Neuronal stem cell (in vitro differentiated cells): ENCODE measurements at regions not wholly inside any gene's neighbourhood (a gene's known extent, or its start where the extent isn't known, plus 50 kb on each side); places are given as distances from the start of the nearest gene placed in this dataset.

Experiments used
- DNase-seq: peaks from one replicate; pipeline ENCODE4 v3.0.0-alpha.2; 2013; ENCODE audit warnings: low spot score
- H2AFZ ChIP-seq: one replicate; pipeline ENCODE4 v1.6.1; 2013; ENCODE audit warnings: mild to moderate bottlenecking, low read length, inconsistent platforms
- H2AK5ac ChIP-seq: 2 replicates; pipeline ENCODE4 v1.6.1; 2013; ENCODE audit warnings: low read depth, mild to moderate bottlenecking, inconsistent platforms, low read length, moderate library complexity, mixed read lengths
- H2BK120ac ChIP-seq: 2 replicates; pipeline ENCODE4 v1.6.1; 2013; ENCODE audit warnings: low read depth, mild to moderate bottlenecking, inconsistent platforms, low read length, moderate library complexity, mixed read lengths
- H2BK12ac ChIP-seq: one replicate; pipeline ENCODE4 v1.6.1; 2013; ENCODE audit warnings: low read length, inconsistent platforms
- H2BK15ac ChIP-seq: 2 replicates; pipeline ENCODE4 v1.6.1; 2013; ENCODE audit warnings: mild to moderate bottlenecking, low read length, inconsistent platforms, mixed read lengths
- H2BK5ac ChIP-seq: one replicate; pipeline ENCODE4 v1.6.1; 2013; ENCODE audit warnings: inconsistent platforms, mild to moderate bottlenecking, low read length, moderate library complexity
- H3K14ac ChIP-seq: one replicate; pipeline ENCODE4 v1.6.1; 2013; ENCODE audit warnings: low read length, inconsistent platforms
- H3K18ac ChIP-seq: 2 replicates; pipeline ENCODE4 v1.6.1; 2013; ENCODE audit warnings: low read length, inconsistent platforms
- H3K23ac ChIP-seq: 2 replicates; pipeline ENCODE4 v1.6.1; 2013; ENCODE audit warnings: low read depth, mild to moderate bottlenecking, mixed read lengths, low read length, inconsistent platforms; ENCODE audit not compliant: poor library complexity
- H3K27ac ChIP-seq: replicated peaks from 3 replicates; pipeline ENCODE4 v1.5.1; 2013; ENCODE audit warnings: low read length, inconsistent platforms
- H3K27me3 ChIP-seq, 3 experiments: 2 replicates each; pipeline ENCODE4 v1.6.1; 2013; ENCODE audit warnings: low read length in 3 of 3, mild to moderate bottlenecking in 2 of 3, inconsistent platforms in 1 of 3, low read depth in 1 of 3, mixed read lengths in 1 of 3, moderate library complexity in 1 of 3; ENCODE audit not compliant: control insufficient read depth in 3 of 3, insufficient read depth in 3 of 3
- H3K36me3 ChIP-seq, 2 donors: replicated peaks in 1 of 2; 2 replicates each; pipeline ENCODE4 v1.6.1; 2013; ENCODE audit warnings: low read length in 2 of 2; ENCODE audit not compliant: control insufficient read depth in 2 of 2, insufficient read depth in 2 of 2
- H3K4ac ChIP-seq: 2 replicates; pipeline ENCODE4 v1.6.1; 2013; ENCODE audit warnings: inconsistent platforms, mild to moderate bottlenecking, low read length, moderate library complexity
- H3K4me1 ChIP-seq, 2 donors: 1 replicate in 1 of 2; 2 replicates in 1 of 2; pipeline ENCODE4 v1.6.1; 2013; ENCODE audit warnings: low read length in 2 of 2, low read depth in 1 of 2; ENCODE audit not compliant: control insufficient read depth in 2 of 2, insufficient read depth in 1 of 2
- H3K4me2 ChIP-seq: one replicate; pipeline ENCODE4 v1.6.1; 2013; ENCODE audit warnings: mild to moderate bottlenecking, low read length, inconsistent platforms; ENCODE audit not compliant: insufficient read depth, poor library complexity, severe bottlenecking
- H3K4me3 ChIP-seq, 2 donors: 2 replicates each; pipeline ENCODE4 v1.5.1; 2013; ENCODE audit warnings: low read length in 2 of 2, mild to moderate bottlenecking in 2 of 2, inconsistent platforms in 1 of 2, moderate library complexity in 1 of 2
- H3K79me1 ChIP-seq: one replicate; pipeline ENCODE4 v1.6.1; 2013; ENCODE audit warnings: low read depth, mild to moderate bottlenecking, inconsistent platforms, low read length, moderate library complexity
- H3K9ac ChIP-seq: one replicate; pipeline ENCODE4 v1.6.1; 2013; ENCODE audit warnings: mild to moderate bottlenecking, low read depth, low read length, inconsistent platforms; ENCODE audit not compliant: poor library complexity
- H3K9me3 ChIP-seq, 2 donors: replicated peaks in 1 of 2; 2 replicates each; pipeline versions ENCODE3 to v1.6.1; 2013; ENCODE audit warnings: low read length in 2 of 2, mild to moderate bottlenecking in 2 of 2, inconsistent platforms in 1 of 2, low read depth in 1 of 2, mixed read lengths in 1 of 2, moderate library complexity in 1 of 2; ENCODE audit not compliant: control insufficient read depth in 2 of 2, insufficient read depth in 1 of 2
- H4K8ac ChIP-seq: one replicate; pipeline ENCODE4 v1.6.1; 2013; ENCODE audit warnings: low read depth, mild to moderate bottlenecking, inconsistent platforms, low read length, moderate library complexity
- H4K91ac ChIP-seq: one replicate; pipeline ENCODE4 v1.6.1; 2013; ENCODE audit warnings: low read length, low read depth, mild to moderate bottlenecking, inconsistent platforms; ENCODE audit not compliant: poor library complexity
- WGBS, 2 donors: extraction: QIAGEN DNeasy Blood & Tissue Kit; methylation state at CpG; one replicate each; pipeline ENCODE4 v1.1.7; 2013; ENCODE audit warnings: missing lambda C conversion rate in 2 of 2, mixed read lengths in 1 of 2; ENCODE audit not compliant: insufficient read length in 2 of 2, insufficient replicate concordance in 1 of 2; ENCODE audit errors: extremely low coverage in 2 of 2; 5-methylcytosine and 5-hydroxymethylcytosine counted together

- DNase-seq = no peak
- Histone ChIP-seq H3K4ac (no peak overlapping the region), H3K27me3 (no peaks in the 10 kb centered on the region), H3K4me3 (no peak overlapping the region), H3K4me1 (peaks cover 0 to 6% of the 10 kb centered on the region in 2 donors), H3K18ac (no peak overlapping the region), H2BK15ac (no peak overlapping the region), H2BK5ac (no peak overlapping the region), H3K9ac (no peak overlapping the region), H2AK5ac (no peak overlapping the region), H4K91ac (no peak overlapping the region), H3K14ac (no peak overlapping the region), H2AFZ (no peak overlapping the region), H3K23ac (no peak overlapping the region), H3K4me2 (no peak overlapping the region), H3K9me3 (no peaks in the 10 kb centered on the region), H4K8ac (no peak overlapping the region), H3K79me1 (no peaks in the 10 kb centered on the region), H2BK12ac (no peak overlapping the region), H2BK120ac (no peak overlapping the region), H3K27ac (no peak overlapping the region), H3K36me3 (no peaks in the 10 kb centered on the region)
- no CpG with 5 or more reads among the region's 1 CpG for WGBS, 2 donors
Measured at GRCh38 chr14:34030864-34031263, 80.0 kb upstream of the EGLN3 start.

DNA sequence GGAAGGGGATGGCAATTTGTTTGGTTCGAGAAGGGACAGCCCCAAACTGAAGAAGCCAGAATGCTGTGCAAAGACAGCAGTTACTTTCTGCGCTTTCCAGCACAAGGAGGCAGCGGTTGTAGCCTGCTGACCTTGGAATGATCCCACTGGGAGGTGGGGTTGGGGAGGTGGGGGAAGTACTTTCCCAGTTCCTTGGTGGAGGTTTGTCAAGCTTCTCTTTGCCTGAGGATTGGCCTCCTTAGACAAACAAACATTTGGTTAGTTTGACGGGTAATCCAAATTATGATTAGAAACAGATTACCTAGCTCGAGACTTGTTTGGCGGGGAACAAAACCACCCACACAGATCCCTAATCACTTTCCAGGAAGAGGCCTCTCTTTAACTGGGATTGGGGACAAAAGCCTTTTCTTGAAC is 79.1 kb upstream of the EGLN3 start:
- no CpG with 5 or more reads among the region's 6 CpGs for WGBS, 2 donors
- DNase-seq = no peak

GRCh38 chr14:34027990-34028495 is 77.2 kb upstream of the EGLN3 start:
- no peak overlapping the region for H2AFZ ChIP-seq
- no peaks in the 10 kb centered on the region for H3K27me3 ChIP-seq
- no peak overlapping the region for H2BK5ac ChIP-seq
- no peaks in the 10 kb centered on the region for H3K79me1 ChIP-seq
- no peak overlapping the region for H4K91ac ChIP-seq
- H3K4me2 ChIP-seq = no peak overlapping the region
- H3K18ac ChIP-seq = no peak overlapping the region
- no peak overlapping the region for H2AK5ac ChIP-seq
- no peak overlapping the region for H2BK15ac ChIP-seq
- no peak overlapping the region for H3K4me3 ChIP-seq
- H3K36me3 ChIP-seq = no peaks in the 10 kb centered on the region
- no peak overlapping the region for H2BK12ac ChIP-seq
- H3K14ac ChIP-seq = no peak overlapping the region
- H2BK120ac ChIP-seq = no peak overlapping the region
- peaks cover 0 to 6% of the 10 kb centered on the region in 2 donors for H3K4me1 ChIP-seq
- no peak overlapping the region for H3K23ac ChIP-seq
- no peaks in the 10 kb centered on the region for H3K9me3 ChIP-seq
- H4K8ac ChIP-seq = no peak overlapping the region
- no CpG with 5 or more reads among the region's 6 CpGs for WGBS, 2 donors
- H3K4ac ChIP-seq = no peak overlapping the region
- H3K9ac ChIP-seq = no peak overlapping the region
- DNase-seq = no peak
- no peak overlapping the region for H3K27ac ChIP-seq

More for the DNA sequence above, 79.1 kb upstream of the EGLN3 start:
- Histone ChIP-seq H2BK120ac (no peak overlapping the region), H3K9ac (no peak overlapping the region), H2BK5ac (no peak overlapping the region), H2AFZ (no peak overlapping the region), H3K9me3 (no peaks in the 10 kb centered on the region), H3K4me1 (peaks cover 0 to 6% of the 10 kb centered on the region in 2 donors), H3K4me3 (no peak overlapping the region), H3K23ac (no peak overlapping the region), H3K4me2 (no peak overlapping the region), H2BK15ac (no peak overlapping the region), H2AK5ac (no peak overlapping the region), H3K4ac (no peak overlapping the region), H3K14ac (no peak overlapping the region), H4K8ac (no peak overlapping the region), H3K27me3 (no peaks in the 10 kb centered on the region), H3K36me3 (no peaks in the 10 kb centered on the region), H3K18ac (no peak overlapping the region), H3K27ac (no peak overlapping the region), H3K79me1 (no peaks in the 10 kb centered on the region), H2BK12ac (no peak overlapping the region), H4K91ac (no peak overlapping the region)

GRCh38 chr14:34027130-34027989 is 76.5 kb upstream of the EGLN3 start:
- no peaks in the 10 kb centered on the region for H3K79me1 ChIP-seq
- no peak overlapping the region for H3K14ac ChIP-seq
- no peak overlapping the region for H4K91ac ChIP-seq
- H2AK5ac ChIP-seq = no peak overlapping the region
- H3K4me2 ChIP-seq = no peak overlapping the region
- H3K23ac ChIP-seq = no peak overlapping the region
- H3K9ac ChIP-seq = no peak overlapping the region
- H4K8ac ChIP-seq = no peak overlapping the region
- no peak overlapping the region for H2BK120ac ChIP-seq
- no peaks in the 10 kb centered on the region for H3K9me3 ChIP-seq
- no peak overlapping the region for H2BK12ac ChIP-seq
- H3K27me3 ChIP-seq = no peaks in the 10 kb centered on the region
- DNase-seq = no peak
- no peak overlapping the region for H2BK15ac ChIP-seq
- H3K4me1 ChIP-seq = peaks cover 0 to 6% of the 10 kb centered on the region in 2 donors
- no peak overlapping the region for H3K18ac ChIP-seq
- no peak overlapping the region for H2AFZ ChIP-seq
- no peaks in the 10 kb centered on the region for H3K36me3 ChIP-seq
- no peak overlapping the region for H3K4ac ChIP-seq
- no CpG with 5 or more reads among the region's 3 CpGs for WGBS, 2 donors
- H3K27ac ChIP-seq = no peak overlapping the region
- no peak overlapping the region for H2BK5ac ChIP-seq
- H3K4me3 ChIP-seq = no peak overlapping the region
